COLO829 (cell line): ENCODE measurements at regions not wholly inside any gene's neighbourhood (a gene's known extent, or its start where the extent isn't known, plus 50 kb on each side); places are given as distances from the start of the nearest gene placed in this dataset.

Experiments used
- DNase-seq: peaks from one replicate; pipeline ENCODE4 v3.0.0; 2012; ENCODE audit warnings: low spot score

DNA sequence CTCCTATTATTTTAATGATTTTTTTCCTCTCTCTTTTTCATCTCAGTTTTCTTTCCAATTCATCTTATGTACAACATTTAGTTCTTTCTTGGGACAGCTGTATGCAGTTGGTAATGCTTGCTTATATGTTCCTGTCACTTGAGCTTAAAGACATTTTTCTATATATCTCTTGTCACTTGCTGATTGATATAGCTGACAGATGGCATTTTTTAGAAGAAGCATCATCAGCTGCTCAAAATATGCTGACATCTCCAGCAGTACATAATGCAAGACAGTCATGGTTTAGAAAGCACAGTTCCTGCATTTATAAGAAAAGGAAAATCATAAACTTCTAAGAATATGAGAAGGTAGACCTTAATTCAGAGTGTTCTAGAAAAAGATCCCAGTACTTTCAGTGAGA is 56.5 kb downstream of the DCAF8L1 start:
- DNase-seq = no peak

DNA sequence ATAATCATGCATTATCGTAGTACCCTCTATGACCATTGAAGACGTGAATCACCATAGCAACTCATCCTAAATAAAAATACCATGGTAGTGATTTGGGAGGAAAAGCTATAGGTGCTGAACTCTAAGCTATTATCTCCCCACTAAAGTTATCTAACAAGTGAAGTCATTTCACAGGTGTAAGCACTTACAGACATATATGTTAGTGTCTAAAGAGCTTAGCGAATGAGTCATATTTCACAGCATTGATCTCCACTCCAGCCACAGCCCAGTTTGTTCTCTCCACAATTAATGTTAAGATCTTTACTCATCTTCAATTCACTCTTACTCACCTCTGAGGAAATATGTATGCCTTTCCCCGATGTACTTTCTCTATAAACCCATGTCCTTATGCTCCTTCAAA is 57.0 kb downstream of the DCAF8L1 start:
- no peak for DNase-seq

DNA sequence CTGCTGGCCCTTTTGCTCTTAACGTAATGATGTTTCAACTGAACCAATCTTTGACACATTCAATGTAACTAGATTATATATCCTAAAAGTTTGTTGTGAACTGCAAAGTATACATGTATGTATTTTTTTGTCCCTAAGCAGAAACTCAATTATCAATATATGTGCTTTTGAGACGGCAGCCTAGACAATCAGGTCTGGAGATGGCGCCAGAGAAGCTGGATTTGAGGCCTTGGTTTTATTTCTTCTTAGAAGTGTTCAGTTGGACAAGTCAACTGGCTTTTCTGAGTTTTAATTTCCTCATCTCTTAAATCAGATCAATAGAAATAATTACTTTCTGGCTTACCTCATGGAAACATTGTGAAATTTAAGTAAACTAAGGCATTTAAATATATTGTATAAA is 62.5 kb downstream of the DCAF8L1 start:
- no peak for DNase-seq

DNA sequence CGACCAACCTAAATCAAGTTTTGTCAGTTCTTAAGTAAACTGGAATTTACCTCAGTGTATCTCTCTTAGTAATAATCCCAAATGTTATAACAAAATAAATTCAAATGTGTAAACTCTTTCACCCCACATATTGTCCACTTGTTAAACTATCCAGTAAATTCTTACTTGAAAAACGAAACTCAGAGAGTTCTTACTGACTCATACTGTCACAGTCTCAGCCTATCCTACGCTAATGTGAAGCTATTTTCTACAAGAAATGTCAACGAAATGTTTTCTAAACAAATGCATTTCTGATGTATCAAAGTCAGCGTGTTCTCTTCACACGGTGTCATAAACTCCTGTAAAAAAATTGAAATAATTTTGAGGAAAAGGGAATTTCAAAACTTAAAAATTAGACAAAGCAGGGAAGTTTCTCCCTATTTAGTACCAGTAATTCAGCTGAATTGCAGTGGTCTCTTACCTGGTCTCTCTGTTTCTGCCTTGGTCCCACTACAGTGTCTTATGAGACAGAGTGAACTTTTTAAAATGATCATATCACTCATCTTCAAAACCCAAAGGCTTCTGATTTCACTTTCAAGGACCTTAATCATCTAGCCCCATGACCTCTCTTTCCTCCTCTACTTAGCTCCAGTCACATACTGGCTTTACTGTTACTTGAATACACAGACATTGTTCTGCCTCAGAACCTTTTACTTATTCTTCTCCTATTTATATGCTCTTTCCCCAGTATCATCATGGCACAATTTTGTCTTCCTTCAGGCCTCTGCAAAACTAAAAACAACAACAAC is 63.3 kb downstream of the DCAF8L1 start:
- DNase-seq = no peak

DNA sequence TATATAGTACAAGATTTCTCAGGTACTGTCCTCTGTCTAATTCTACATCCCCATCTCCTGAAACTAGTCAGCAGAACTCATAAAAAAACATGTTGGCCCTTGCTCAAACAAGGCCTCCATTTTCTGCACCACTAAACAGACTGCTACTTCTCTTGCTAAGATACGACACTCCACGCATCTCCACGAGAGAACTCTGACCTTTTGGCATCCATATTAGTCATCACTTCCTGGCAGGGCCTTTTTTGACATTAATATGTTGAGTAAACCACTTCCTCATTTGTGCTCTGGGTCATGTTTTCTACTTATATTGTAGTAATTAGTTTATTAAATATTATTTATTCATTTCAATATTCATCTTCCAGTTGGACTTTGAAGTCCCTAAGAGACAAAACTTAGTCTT is 65.6 kb downstream of the DCAF8L1 start:
- no peak for DNase-seq

DNA sequence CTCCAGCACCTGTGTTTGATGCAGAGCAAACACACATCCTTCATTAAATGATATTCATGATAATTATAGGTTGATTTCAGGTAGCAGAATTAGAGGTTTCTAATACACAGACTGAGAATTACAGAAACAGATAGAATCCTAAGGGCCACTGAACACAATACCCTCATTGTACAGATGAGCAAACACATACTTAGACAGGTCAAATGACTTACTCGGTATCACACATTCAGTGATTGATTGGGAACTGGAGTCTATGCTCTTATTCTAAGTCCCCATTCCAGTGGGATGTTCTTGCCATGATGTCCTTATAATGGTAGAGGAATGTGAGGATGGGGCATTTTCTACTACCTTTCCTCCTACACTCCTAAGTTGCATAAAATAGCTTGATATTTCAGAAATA is 70.8 kb downstream of the DCAF8L1 start:
- DNase-seq = no peak

DNA sequence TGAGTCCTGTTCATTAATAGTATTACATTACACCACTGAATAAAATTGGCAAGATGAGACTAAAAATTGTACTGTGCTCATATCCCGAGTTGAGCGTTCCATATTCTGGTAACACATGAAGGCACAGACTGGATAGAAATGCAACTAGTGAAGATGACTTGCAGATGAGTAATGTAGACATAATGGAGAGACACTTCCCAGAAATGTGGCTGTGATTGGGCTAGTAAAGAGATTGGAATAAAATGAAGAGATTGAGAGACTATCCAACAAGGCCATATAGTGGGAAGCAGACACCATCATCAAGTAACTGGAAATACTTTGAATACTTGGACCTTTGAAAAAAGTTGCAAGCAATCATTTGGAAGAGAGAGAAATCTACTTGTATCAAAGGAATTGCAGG is 77.3 kb downstream of the DCAF8L1 start:
- no peak for DNase-seq

GRCh38 chrX:27893871-27894270 is 86.1 kb downstream of the MAGEB10 start:
- no peak for DNase-seq

GRCh38 chrX:27893211-27893610 is 85.4 kb downstream of the MAGEB10 start:
- peak; percentile 25 for DNase-seq

DNA sequence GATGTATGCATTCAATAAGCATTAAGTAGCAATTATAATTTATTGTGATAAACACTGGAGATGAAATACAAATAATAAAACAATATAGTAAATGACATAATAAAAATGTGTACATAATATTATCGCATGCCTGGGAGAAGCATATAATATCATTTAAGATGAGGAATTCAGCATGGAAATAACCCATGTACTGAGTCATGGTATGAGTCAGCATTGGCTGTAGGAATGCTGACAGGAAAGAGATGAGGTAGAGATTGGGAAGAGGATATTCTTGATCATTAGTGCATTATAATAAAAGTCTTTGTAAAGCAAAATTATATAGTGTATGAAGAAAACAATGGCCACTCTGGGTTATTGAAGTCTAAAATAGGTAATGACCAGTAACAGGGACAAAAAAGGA is 82.8 kb downstream of the MAGEB10 start:
- DNase-seq = peak; percentile 28

- no peak for DNase-seq
Measured at GRCh38 chrX:27889878-27890277, 82.1 kb downstream of the MAGEB10 start.

- DNase-seq = no peak
Measured at GRCh38 chrX:27884654-27885053, 76.9 kb downstream of the MAGEB10 start.

GRCh38 chrX:27883468-27884092 is 75.8 kb downstream of the MAGEB10 start:
- DNase-seq = no peak

GRCh38 chrX:27882695-27883094 is 74.9 kb downstream of the MAGEB10 start:
- no peak for DNase-seq

DNA sequence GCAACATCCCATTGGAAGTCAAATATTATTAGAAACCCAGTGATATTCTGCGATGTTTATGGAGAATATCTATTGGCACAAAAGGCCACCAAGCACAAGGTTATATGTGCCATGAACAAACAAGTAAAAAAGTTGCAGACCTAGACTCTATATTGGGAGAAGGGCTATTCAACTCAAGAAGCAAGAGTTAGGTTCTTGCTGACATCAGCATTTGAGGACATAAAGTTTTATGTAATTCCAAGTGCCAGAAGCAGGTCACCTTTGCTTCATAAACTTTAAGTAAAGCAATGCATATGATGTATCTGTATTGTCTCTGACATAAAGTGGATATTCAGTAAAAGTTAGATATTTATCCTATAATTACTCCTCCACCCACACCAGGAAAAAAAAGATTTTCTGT is 71.1 kb downstream of the MAGEB10 start:
- DNase-seq = no peak
